ENCODE measurements at regions not wholly inside any gene's neighbourhood (a gene's known extent, or its start where the extent isn't known, plus 50 kb on each side); places are given as distances from the start of the nearest gene placed in this dataset.
"Not testable (repeated sequence)": the region's sequence is repeated elsewhere in the genome, so short reads cannot be mapped to it uniquely, and the experiment has no call there.

DNA sequence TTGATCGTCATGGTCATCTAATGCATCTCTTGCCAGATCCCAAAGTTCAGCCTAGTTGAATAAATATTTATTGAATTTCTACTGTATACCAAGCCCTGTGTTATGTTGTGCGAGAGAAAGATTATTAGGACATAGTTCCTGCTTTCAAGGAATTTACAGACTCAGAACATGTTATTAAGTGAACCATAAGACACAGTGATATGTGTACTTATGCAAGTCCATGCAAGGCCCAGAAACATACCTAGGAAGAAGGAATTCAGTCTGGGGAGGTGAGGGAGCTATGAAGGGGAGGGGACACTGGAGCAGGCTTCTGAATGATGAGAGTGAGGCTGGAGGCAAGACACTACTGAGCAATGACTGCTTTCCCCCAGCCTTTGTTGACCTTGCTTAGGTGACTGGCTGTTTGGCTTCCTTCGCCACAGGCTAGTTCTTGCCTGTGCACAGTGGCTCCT lies 81.4 kb downstream of the ACAA2 start:
- no peak for DNase-seq (ENCODE audit: low spot score)

DNA sequence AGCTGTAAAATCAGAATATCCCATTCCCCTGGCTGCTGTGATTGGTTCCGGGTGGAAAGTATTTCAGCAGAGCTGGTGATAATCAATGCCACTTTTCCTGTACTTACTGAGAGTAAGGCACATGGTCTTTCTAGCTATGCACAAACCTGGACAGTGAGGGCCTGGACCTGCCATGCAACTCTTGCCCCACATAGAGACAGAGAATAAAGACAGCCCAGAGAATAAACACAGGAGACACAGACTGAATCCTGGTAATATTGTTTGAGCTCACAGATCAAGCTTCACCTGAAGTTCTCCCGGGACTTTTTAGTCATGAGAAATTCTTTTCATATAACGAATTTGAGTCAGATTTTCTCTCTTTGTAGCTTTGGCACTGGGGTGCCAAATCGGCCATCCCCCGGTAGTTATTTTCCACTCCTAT lies 81.9 kb downstream of the ACAA2 start:
- DNase-seq (ENCODE audit: low spot score): no peak

DNA sequence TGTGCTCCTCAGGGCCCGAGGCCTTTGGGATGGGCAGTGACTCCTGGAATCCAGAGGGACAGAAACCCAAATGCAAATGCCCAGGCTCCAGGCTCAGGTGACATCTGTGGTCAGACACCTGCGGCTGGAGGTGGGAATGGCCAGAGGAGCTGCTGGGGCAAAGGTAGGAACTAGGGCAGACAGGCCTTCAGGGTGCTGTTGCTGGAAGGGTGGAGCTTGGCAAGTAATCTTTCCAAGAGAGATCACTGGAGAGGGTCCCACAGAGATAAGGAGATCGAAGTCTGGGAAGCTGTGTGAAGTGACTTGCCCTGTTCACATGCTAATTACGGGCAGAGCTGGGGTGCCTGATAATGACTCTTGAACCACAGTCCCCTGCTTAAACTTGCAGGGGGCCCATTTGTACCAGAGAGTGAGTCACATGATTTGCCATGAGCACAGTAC lies 82.4 kb downstream of the ACAA2 start:
- DNase-seq (ENCODE audit: low spot score): no peak

DNA sequence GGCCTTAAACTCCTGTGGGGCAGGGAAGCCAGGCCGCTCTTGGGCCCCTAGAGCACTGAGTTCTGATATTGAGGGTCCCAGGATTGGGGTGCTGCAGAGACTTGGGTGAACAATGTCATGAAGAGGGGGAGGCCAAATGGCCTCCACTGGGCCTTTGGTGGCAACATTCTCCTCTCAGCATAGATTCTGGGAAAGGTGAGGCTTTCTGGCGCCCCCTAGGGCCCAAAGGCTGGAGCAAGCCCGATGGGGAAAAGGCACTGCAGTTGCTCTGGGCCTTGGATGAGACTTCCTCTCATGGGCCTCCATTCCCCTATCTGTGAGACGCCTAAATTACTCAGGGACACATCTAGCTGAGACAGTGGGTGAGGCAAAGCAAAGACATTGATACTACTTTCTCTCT lies 84.8 kb downstream of the ACAA2 start:
- DNase-seq (ENCODE audit: low spot score): peak; percentile 13

GRCh38 chr18:49727816-49728215 lies 85.5 kb downstream of the ACAA2 start:
- no peak for DNase-seq (ENCODE audit: low spot score)

DNA sequence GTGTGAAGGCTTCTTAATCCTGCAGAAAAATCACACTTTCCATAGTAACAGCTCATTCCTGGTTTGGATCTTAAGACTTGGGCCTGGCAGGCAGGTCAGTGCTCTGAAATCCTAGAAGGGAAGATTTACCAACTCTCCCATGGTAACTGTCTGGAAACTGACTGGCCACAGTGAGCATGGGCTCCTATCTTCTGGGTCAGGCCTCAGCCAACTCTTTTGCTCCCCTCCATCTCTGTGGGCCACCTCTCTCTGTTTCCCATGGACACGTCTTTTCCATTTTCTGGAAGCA lies 86.7 kb downstream of the ACAA2 start:
- no peak for DNase-seq (ENCODE audit: low spot score)

DNA sequence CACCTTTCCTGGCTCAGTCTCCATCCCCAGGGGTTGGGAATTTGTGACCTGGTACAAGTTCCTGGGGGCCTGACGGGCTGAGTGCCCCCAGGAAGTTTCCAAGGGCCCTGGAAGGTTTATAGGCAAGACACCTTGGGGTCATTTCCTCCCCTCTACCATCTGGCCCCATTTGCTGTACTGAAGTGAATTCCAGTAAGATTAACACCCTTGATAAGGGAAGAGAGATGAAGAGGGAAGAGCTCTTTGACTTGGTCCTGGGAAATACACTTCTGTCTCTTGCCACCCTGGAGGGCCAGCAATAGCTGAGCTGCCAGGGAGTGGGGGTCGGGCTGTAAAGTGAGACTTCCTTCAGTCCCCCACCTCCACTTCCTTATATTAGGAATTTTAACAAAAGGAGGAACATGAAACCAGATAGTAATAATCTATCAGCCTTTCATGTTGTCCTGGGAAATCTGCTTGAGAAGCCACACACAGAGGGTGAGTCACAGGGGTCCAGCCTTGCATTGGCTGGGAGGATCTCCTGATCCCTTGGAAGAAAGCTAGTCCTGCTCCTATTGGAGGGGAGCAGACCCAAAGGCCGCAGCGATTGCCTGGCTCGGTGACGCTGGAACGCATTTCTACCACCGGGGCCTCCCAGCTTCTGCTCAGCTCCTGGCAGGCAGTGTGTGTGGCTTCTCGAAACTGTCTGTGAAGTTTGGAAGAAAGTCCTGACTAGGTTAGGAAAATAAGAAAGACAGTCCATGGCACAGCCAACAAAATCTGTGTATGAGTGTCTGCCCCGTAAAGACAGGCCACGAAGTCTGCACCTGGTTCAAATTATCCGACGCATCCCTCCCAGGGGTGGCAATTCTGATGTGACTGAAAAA lies 87.3 kb downstream of the ACAA2 start:
- DNase-seq (ENCODE audit: low spot score): no peak

DNA sequence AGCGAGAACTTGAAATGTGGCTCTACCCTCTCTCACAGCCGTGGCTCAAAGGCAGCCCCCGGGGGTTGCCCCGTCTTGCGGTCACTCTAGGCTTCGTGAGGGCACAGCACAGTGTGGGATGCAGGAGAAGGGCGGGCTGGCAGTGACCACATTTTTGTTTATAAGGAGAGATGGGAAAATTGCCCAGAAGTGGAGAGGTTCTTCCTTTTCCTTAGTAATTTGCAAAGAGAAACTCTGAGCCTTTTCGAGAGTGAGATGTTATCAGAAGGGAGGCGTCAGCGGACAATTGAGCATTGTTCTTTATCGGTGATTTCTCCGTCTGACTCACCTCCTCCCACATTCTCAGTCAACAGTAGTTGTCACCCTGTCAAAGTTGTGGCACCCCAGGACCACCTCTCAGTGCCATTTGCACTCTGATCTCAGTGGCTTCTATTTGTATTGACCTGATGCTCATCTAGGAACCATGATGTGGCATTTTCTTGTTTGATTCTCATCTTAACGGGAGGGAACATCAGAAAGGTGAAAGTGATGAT lies 89.6 kb downstream of the ACAA2 start:
- no peak for DNase-seq (ENCODE audit: low spot score)

GRCh38 chr18:49722477-49722876 lies 90.9 kb downstream of the ACAA2 start:
- no peak for DNase-seq (ENCODE audit: low spot score)

- DNase-seq (ENCODE audit: low spot score): no peak
These were observed 91.4 kb downstream of the ACAA2 start for GRCh38 chr18:49721981-49722380.

- DNase-seq (ENCODE audit: low spot score): not testable (repeated sequence)
These were observed 92.4 kb downstream of the ACAA2 start for GRCh38 chr18:49720944-49721343.

- no peak for DNase-seq (ENCODE audit: low spot score)
These were observed 95.7 kb downstream of the ACAA2 start for GRCh38 chr18:49717617-49718016.

DNA sequence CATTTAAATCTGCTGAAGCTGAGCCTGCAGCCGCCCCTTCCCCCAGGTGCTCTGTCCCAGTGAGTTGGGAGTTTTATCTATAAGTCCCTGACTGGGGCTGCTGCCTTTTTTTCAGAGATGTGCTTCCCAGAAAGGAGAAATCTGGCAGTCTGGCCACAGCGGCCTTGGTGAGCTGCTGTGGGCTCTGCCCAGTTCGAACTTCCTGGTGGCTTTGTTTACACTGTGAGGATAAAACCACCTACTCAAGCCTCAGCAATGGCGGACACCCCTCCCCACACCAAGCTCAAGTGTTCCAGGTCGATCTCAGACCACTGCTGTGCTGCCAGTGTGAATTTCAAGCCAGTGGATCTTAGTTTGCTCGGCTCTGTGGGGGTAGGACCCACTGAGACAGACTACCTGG lies 97.3 kb downstream of the ACAA2 start:
- DNase-seq (ENCODE audit: low spot score): no peak

DNA sequence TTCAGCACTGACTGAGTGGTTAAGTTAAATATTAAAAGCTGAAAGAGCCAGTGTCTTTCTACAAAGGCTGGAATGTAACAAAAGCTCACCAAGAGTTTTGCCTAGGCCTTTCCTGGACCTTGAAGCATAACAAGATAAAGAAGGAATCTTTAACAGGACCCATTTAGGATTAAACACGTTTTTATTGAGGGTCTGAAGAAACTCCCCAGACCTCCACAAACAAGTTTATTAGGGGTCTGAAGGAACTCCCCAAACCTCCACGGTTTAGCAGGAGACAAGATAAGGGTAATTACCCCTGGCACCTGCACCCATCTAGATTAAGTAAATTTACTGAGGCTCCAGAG lies 104.0 kb downstream of the ACAA2 start:
- DNase-seq (ENCODE audit: low spot score): no peak

- no peak for DNase-seq (ENCODE audit: low spot score)
These were observed 104.5 kb downstream of the ACAA2 start for GRCh38 chr18:49708662-49709346.

DNA sequence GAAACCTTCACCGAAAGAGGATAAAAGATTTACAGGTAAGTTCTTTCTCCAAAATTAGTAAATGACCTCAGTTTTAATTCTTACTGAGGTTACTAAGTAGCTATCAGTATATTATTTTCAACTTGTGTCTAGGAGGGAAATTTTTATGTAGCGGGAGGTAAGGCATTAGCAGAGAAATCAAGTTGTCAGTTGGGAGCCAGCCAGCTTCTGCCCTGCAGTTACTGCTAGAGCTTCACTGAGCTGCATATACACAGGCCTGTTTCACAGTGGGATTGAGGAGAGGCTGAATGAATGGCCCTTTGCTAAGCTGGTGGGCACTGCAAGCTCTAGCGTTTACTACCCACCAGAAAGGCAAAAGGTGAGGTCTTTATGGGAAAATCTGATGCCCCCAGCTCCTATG lies 105.7 kb downstream of the ACAA2 start:
- no peak for DNase-seq (ENCODE audit: low spot score)

DNA sequence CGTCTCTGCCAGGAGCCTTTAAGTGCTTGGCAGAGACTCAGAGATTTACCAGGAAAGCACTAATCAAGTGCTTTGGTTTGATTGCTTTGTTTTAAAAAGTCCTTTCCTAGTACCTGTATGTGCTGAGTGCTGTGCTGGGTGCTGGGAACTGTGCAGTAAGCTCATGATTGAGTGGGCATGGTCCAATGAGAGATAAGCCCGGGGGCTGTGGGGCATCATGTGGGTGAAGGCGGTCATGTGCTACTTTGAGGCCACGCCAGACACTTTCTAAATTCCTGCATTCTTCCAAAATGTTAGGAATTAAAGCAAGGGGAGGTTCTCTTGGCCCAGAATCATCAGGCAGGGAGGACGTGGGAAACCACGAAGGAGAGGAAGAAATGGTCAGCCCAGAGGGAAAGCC lies 109.0 kb downstream of the ACAA2 start:
- no peak for DNase-seq (ENCODE audit: low spot score)

DNA sequence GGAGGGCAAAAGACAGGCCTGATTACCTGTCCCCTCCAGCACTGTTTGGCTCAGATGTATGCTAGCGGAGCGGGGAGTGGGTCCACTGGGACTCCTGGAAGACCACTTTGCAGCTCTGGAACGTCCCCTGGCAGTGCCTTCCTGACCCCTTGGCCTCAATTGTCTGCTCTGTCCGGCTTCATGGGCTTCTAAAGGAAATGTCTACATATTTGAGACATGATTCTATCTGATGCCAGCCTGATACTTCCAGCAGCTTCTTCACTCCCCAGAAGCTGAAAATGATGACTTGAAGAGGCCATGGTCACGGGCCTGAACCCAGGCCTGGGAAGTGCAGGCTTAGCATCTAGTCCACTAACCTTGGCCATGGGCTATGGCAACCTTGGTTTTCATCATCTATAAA lies 112.1 kb downstream of the ACAA2 start:
- DNase-seq (ENCODE audit: low spot score): no peak

- DNase-seq (ENCODE audit: low spot score): no peak
These were observed 114.0 kb downstream of the ACAA2 start for GRCh38 chr18:49699303-49699702.

GRCh38 chr18:49698525-49699025 lies 114.8 kb downstream of the ACAA2 start:
- DNase-seq (ENCODE audit: low spot score): no peak

- DNase-seq (ENCODE audit: low spot score): no peak
These were observed 115.4 kb downstream of the ACAA2 start for GRCh38 chr18:49697757-49698524.

DNA sequence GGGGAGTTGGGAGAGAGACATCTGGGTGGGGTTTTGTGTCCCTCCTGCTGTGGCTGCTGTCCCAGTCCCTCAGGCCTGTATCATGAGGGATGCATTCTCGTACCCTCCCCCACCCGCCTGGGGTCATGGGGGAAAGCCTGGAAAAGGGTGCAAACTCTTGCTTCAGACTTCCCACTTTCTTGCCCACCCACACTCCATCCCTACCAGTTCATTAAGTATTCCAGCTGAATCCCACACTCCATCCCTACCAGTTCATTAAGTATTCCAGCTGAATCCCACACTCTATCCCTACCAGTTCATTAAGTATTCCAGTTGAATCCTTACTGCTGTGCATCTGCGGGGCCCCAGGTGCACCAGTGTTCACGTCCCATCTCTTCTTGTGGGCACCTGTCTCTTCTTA lies 116.3 kb downstream of the ACAA2 start:
- no peak for DNase-seq (ENCODE audit: low spot score)

GRCh38 chr18:49694402-49694801 lies 118.9 kb downstream of the ACAA2 start:
- no peak for DNase-seq (ENCODE audit: low spot score)
